Nephron (organoid): ENCODE measurements at regions not wholly inside any gene's neighbourhood (a gene's known extent, or its start where the extent isn't known, plus 50 kb on each side); places are given as distances from the start of the nearest gene placed in this dataset.
A peak's percentile ranks its signal among the peaks of the same experiment; 100 is the strongest.

ENCODE experiments used
- H3K27ac Mint-ChIP-seq, 3 experiments: 2 replicates each; pipeline ENCODE4 v1.8.0; 2020; ENCODE audit warnings: mixed read lengths in 3 of 3, mild to moderate bottlenecking in 2 of 3, moderate library complexity in 1 of 3
- H3K27me3 Mint-ChIP-seq: 2 replicates; pipeline ENCODE4 v1.8.0; 2021; ENCODE audit warnings: low read depth, mild to moderate bottlenecking, moderate library complexity, mixed read lengths
- H3K36me3 Mint-ChIP-seq: 2 replicates; pipeline ENCODE4 v1.8.0; 2020; ENCODE audit warnings: low read depth, mixed read lengths
- H3K4me1 Mint-ChIP-seq: 2 replicates; pipeline ENCODE4 v1.8.0; 2020; ENCODE audit warnings: mixed read lengths
- H3K4me3 Mint-ChIP-seq, 3 experiments: 2 replicates each; pipeline ENCODE4 v1.8.0; 2020; ENCODE audit warnings: mild to moderate bottlenecking in 3 of 3, mixed read lengths in 3 of 3, moderate library complexity in 2 of 3
- H3K9me3 Mint-ChIP-seq: 2 replicates; pipeline ENCODE4 v1.8.0; 2020; ENCODE audit warnings: mixed read lengths
- TF ChIP-seq, protein P1 (sequence below), 3 experiments: fragments of 200-600 bp; sonication (generic); IDR thresholded peaks; one replicate each; pipeline ENCODE4 v1.5.0; 2021; ENCODE audit warnings: antibody characterized with exemption in 3 of 3; ENCODE audit not compliant: unreplicated experiment in 3 of 3

- Mint-ChIP-seq H3K4me1 (peaks cover 9% of the 10 kb centered on the region), H3K27ac (peak overlapping the region in 2 of 3 experiments; percentile 78 to 84), H3K9me3 (no peaks in the 10 kb centered on the region), H3K27me3 (no peaks in the 10 kb centered on the region), H3K36me3 (no peaks in the 10 kb centered on the region), H3K4me3 (no peak overlapping the region)
- TF ChIP-seq, protein P1, sequence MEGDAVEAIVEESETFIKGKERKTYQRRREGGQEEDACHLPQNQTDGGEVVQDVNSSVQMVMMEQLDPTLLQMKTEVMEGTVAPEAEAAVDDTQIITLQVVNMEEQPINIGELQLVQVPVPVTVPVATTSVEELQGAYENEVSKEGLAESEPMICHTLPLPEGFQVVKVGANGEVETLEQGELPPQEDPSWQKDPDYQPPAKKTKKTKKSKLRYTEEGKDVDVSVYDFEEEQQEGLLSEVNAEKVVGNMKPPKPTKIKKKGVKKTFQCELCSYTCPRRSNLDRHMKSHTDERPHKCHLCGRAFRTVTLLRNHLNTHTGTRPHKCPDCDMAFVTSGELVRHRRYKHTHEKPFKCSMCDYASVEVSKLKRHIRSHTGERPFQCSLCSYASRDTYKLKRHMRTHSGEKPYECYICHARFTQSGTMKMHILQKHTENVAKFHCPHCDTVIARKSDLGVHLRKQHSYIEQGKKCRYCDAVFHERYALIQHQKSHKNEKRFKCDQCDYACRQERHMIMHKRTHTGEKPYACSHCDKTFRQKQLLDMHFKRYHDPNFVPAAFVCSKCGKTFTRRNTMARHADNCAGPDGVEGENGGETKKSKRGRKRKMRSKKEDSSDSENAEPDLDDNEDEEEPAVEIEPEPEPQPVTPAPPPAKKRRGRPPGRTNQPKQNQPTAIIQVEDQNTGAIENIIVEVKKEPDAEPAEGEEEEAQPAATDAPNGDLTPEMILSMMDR (IDR thresholded peaks at IDR 0.05; ENCODE audit: unreplicated experiment in 3 of 3): no peak
These were observed 768.3 kb upstream of the CDH7 start for GRCh38 chr18:64982414-64983055.

GRCh38 chr18:64981915-64982314 is 768.9 kb upstream of the CDH7 start:
- H3K27me3 Mint-ChIP-seq: no peaks in the 10 kb centered on the region
- peaks cover 6% of the 10 kb centered on the region for H3K4me1 Mint-ChIP-seq
- H3K36me3 Mint-ChIP-seq: no peaks in the 10 kb centered on the region
- no peak overlapping the region for H3K27ac Mint-ChIP-seq
- H3K4me3 Mint-ChIP-seq: no peak overlapping the region
- no peaks in the 10 kb centered on the region for H3K9me3 Mint-ChIP-seq
- TF ChIP-seq, protein P1 (IDR thresholded peaks at IDR 0.05; ENCODE audit: unreplicated experiment in 3 of 3): no peak

DNA sequence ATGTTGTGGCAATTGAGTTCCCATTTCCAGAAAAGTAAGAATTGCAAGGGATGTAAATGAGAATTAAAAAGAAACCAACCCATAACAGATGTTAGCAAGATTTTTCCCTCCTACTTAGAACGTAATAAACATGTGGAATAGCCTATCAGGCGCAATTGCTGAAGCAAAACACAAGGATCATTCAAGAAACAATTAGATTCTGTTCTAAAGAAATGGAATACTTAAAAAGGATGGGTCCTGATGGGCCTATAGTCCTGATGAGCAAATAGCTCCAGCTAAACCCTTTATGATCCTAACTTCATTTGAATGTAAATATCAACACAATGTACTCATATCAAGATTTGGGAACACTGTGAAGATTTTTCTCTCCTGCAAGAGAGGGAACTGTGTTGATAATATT is 771.0 kb upstream of the CDH7 start:
- Mint-ChIP-seq H3K4me1 (peaks cover 5% of the 10 kb centered on the region), H3K36me3 (no peaks in the 10 kb centered on the region), H3K9me3 (no peaks in the 10 kb centered on the region), H3K4me3 (no peak overlapping the region), H3K27ac (no peak overlapping the region), H3K27me3 (no peaks in the 10 kb centered on the region)
- TF ChIP-seq, protein P1 (IDR thresholded peaks at IDR 0.05; ENCODE audit: unreplicated experiment in 3 of 3): no peak

- no peak overlapping the region for H3K4me3 Mint-ChIP-seq
- peaks cover 15% of the 10 kb centered on the region for H3K4me1 Mint-ChIP-seq
- H3K9me3 Mint-ChIP-seq: no peaks in the 10 kb centered on the region
- no peak overlapping the region for H3K27ac Mint-ChIP-seq
- no peaks in the 10 kb centered on the region for H3K27me3 Mint-ChIP-seq
- TF ChIP-seq, protein P1 (IDR thresholded peaks at IDR 0.05; ENCODE audit: unreplicated experiment in 3 of 3): no peak
- no peaks in the 10 kb centered on the region for H3K36me3 Mint-ChIP-seq
These were observed 776.3 kb upstream of the CDH7 start for GRCh38 chr18:64974391-64975125.

DNA sequence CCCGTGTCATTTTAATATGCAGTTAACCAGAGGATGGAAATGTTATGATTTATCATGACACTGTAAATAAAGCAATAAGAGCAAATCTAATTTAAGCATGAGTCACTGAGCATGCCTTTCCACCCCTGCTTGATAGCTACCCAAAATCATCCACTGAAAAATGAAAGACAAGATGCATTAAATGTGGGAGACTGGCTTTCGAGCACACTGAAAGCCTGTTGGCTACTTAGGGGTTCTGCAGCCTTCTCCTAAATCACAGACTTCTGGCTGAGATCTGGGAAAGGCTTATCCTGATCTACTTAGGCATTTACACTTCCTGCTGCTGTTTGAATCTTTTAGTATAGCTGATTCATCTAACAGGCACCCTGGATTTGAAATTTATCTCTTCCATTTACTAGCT is 778.3 kb upstream of the CDH7 start:
- Mint-ChIP-seq H3K4me3 (no peak overlapping the region), H3K9me3 (no peaks in the 10 kb centered on the region), H3K36me3 (no peaks in the 10 kb centered on the region), H3K4me1 (peaks cover 15% of the 10 kb centered on the region), H3K27ac (peak overlapping the region in 1 of 3 experiments; percentile 9), H3K27me3 (no peaks in the 10 kb centered on the region)
- TF ChIP-seq, protein P1 (IDR thresholded peaks at IDR 0.05; ENCODE audit: unreplicated experiment in 3 of 3): no peak
